Chondrocyte (in vitro differentiated cells): ENCODE measurements at regions not wholly inside any gene's neighbourhood (a gene's known extent, or its start where the extent isn't known, plus 50 kb on each side); places are given as distances from the start of the nearest gene placed in this dataset.

Experiments
- DNase-seq: peaks from one replicate; pipeline ENCODE4 v3.0.0; 2021; ENCODE audit warnings: mixed read lengths, low spot score
- H3K27ac Mint-ChIP-seq: one replicate; pipeline ENCODE4 v1.8.0; 2021; ENCODE audit warnings: mild to moderate bottlenecking, moderate library complexity, mixed read lengths; ENCODE audit not compliant: unreplicated experiment
- H3K27me3 Mint-ChIP-seq: 2 replicates; pipeline ENCODE4 v1.8.0; 2021; ENCODE audit warnings: low read depth, mixed read lengths
- H3K36me3 Mint-ChIP-seq: 2 replicates; pipeline ENCODE4 v1.8.0; 2021; ENCODE audit warnings: low read depth, mixed read lengths
- H3K4me1 Mint-ChIP-seq: 2 replicates; pipeline ENCODE4 v1.8.0; 2021; ENCODE audit warnings: low read depth, mild to moderate bottlenecking, mixed read lengths
- H3K4me3 Mint-ChIP-seq: one replicate; pipeline ENCODE4 v1.8.0; 2021; ENCODE audit warnings: mild to moderate bottlenecking, moderate library complexity, mixed read lengths; ENCODE audit not compliant: unreplicated experiment
- H3K9me3 Mint-ChIP-seq: 2 replicates; pipeline ENCODE4 v1.8.0; 2021; ENCODE audit warnings: low read depth, mixed read lengths
- TF ChIP-seq, protein P1 (sequence below): fragments of 200-600 bp; sonication (generic); IDR thresholded peaks from 2 replicates; pipeline ENCODE4 v1.5.0; 2021; ENCODE audit warnings: antibody characterized with exemption, mild to moderate bottlenecking, moderate library complexity

GRCh38 chrX:79572566-79572965 lies 205.4 kb upstream of the ITM2A start:
- no peak overlapping the region for H3K4me3 Mint-ChIP-seq
- H3K9me3 Mint-ChIP-seq: peaks cover 17% of the 10 kb centered on the region
- no peaks in the 10 kb centered on the region for H3K4me1 Mint-ChIP-seq
- no peaks in the 10 kb centered on the region for H3K27me3 Mint-ChIP-seq
- TF ChIP-seq, protein P1, sequence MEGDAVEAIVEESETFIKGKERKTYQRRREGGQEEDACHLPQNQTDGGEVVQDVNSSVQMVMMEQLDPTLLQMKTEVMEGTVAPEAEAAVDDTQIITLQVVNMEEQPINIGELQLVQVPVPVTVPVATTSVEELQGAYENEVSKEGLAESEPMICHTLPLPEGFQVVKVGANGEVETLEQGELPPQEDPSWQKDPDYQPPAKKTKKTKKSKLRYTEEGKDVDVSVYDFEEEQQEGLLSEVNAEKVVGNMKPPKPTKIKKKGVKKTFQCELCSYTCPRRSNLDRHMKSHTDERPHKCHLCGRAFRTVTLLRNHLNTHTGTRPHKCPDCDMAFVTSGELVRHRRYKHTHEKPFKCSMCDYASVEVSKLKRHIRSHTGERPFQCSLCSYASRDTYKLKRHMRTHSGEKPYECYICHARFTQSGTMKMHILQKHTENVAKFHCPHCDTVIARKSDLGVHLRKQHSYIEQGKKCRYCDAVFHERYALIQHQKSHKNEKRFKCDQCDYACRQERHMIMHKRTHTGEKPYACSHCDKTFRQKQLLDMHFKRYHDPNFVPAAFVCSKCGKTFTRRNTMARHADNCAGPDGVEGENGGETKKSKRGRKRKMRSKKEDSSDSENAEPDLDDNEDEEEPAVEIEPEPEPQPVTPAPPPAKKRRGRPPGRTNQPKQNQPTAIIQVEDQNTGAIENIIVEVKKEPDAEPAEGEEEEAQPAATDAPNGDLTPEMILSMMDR: no peak
- DNase-seq: no peak
- H3K36me3 Mint-ChIP-seq: no peaks in the 10 kb centered on the region
- H3K27ac Mint-ChIP-seq: no peak overlapping the region

- DNase-seq: no peak
- H3K27ac Mint-ChIP-seq: no peak overlapping the region
- no peak overlapping the region for H3K4me3 Mint-ChIP-seq
- TF ChIP-seq, protein P1: no peak
- H3K36me3 Mint-ChIP-seq: no peaks in the 10 kb centered on the region
- H3K4me1 Mint-ChIP-seq: no peaks in the 10 kb centered on the region
- peaks cover 19% of the 10 kb centered on the region for H3K9me3 Mint-ChIP-seq
- no peaks in the 10 kb centered on the region for H3K27me3 Mint-ChIP-seq
These were observed 203.5 kb upstream of the ITM2A start for GRCh38 chrX:79570524-79571240.

DNA sequence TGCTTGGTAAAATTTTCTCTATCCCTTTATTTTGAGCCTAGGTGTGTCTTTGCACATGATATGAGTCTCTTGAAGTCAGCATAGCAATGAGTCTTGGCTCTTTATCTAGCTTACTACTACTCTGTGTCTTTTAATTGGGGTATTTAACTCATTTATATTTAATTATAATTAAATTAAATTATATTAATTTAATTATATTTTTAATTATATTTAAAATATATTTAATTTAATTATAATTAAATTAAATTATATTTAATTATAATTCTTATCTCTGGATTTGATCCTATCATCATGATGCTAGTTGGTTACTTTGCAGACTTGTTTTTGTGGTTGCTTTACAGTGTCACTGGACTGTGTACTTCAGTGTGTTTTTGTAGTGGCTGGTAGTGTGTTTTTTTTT lies 201.2 kb upstream of the ITM2A start:
- no peak for DNase-seq
- no peaks in the 10 kb centered on the region for H3K4me1 Mint-ChIP-seq
- no peaks in the 10 kb centered on the region for H3K27me3 Mint-ChIP-seq
- no peaks in the 10 kb centered on the region for H3K36me3 Mint-ChIP-seq
- peaks cover 29% of the 10 kb centered on the region for H3K9me3 Mint-ChIP-seq
- H3K4me3 Mint-ChIP-seq: no peak overlapping the region
- H3K27ac Mint-ChIP-seq: no peak overlapping the region
- TF ChIP-seq, protein P1: no peak

- no peaks in the 10 kb centered on the region for H3K36me3 Mint-ChIP-seq
- H3K4me1 Mint-ChIP-seq: no peaks in the 10 kb centered on the region
- no peak for DNase-seq
- TF ChIP-seq, protein P1: no peak
- no peak overlapping the region for H3K27ac Mint-ChIP-seq
- H3K27me3 Mint-ChIP-seq: no peaks in the 10 kb centered on the region
- H3K4me3 Mint-ChIP-seq: no peak overlapping the region
- peaks cover 29% of the 10 kb centered on the region for H3K9me3 Mint-ChIP-seq
These were observed 197.2 kb upstream of the ITM2A start for GRCh38 chrX:79564362-79564761.

GRCh38 chrX:79559290-79559689 lies 192.2 kb upstream of the ITM2A start:
- DNase-seq: no peak
- Mint-ChIP-seq H3K27ac (no peak overlapping the region), H3K36me3 (no peaks in the 10 kb centered on the region), H3K4me1 (no peaks in the 10 kb centered on the region), H3K9me3 (peaks cover 7% of the 10 kb centered on the region), H3K4me3 (no peak overlapping the region), H3K27me3 (peaks cover 2% of the 10 kb centered on the region)
- TF ChIP-seq, protein P1: no peak
